DMS 273 treated with DMSO at 0.1 percent for 48 hours (cell line): ENCODE measurements at regions not wholly inside any gene's neighbourhood (a gene's known extent, or its start where the extent isn't known, plus 50 kb on each side); places are given as distances from the start of the nearest gene placed in this dataset.
"Not testable (repeated sequence)": the region's sequence is repeated elsewhere in the genome, so short reads cannot be mapped to it uniquely, and the experiment has no call there.

ENCODE experiments used
- DNase-seq: peaks from one replicate; lab custom pipeline; 2025; lab: John Stamatoyannopoulos, UW

DNA sequence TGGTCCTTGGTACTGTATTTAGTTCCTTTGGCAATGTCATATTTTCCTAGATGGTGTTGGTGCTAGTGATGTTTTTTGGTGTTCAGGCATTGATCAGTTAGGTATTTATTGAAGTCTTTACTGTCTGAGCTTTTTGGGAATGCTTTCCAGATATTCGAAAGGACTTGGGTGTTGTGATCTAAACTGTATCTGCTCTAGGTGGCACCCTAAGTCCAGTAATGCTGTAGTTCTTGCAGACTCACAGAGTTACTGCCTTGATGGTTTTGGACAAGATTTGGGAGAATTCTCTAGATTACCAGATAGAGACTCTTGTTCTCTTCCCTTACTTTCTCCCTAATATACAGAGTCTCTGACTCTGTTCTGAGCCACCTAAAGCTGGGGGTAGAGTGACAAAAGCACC, 513.6 kb upstream of the PITX2 start:
- no peak for DNase-seq

GRCh38 chr4:111136967-111137366, 514.1 kb upstream of the PITX2 start:
- DNase-seq = no peak

DNA sequence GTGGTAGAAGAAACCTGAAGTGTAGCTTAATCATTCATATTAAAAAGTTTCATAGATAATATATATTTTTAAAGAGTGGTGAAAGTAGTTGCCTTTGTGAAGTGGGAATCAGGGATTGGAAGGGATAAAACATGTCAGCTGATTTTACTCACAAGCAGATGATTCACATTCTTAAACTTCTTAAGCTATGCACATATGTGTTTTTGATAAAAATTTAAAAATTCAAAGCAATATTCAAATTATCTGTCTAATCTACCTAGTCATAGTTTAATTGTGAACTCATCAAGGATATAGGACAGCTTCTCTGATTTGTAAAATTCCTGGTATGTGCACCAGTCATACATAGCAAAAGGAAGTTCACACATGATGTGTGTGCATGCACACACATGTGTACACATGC, 520.6 kb upstream of the PITX2 start:
- no peak for DNase-seq

GRCh38 chr4:111154934-111155333, 532.1 kb upstream of the PITX2 start:
- no peak for DNase-seq

DNA sequence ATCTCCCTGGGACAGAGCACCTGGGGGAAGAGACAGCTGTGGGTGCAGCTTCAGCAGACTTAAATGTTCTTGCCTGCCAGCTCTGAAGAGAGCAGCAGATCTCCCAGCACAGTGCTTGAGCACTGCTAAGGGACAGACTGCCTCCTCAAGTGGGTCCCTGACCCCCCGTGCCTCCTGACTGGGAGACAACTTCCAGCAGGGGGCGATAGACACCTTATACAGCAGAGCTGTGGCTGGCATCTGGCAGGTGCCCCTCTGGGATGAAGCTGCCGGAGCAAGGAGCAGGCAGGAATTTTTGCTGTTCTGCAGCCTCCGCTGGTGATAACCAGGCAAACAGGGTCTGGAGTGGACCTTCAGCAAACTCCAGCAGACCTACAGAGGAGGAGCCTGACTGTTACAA, 541.7 kb upstream of the PITX2 start:
- DNase-seq = not testable (repeated sequence)

DNA sequence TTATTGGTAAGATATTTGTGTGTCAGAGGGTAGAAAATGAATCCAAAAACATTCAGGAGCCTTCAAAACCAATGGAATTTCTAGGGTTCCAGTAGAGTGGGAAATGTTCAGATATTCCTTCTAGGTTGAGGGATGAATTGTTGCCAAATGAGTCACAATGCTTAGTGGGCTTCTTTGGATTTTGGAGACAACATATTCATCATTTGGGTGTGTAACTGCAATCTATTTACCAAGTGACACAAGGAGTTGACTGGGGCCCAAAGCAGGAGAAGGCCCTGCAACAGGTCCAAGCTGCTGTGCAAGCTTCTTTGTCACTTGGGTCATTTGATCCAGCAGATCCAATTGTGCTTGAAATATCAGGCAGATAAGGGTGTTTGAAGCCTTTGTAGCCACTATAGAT, 551.5 kb upstream of the PITX2 start:
- DNase-seq = no peak

DNA sequence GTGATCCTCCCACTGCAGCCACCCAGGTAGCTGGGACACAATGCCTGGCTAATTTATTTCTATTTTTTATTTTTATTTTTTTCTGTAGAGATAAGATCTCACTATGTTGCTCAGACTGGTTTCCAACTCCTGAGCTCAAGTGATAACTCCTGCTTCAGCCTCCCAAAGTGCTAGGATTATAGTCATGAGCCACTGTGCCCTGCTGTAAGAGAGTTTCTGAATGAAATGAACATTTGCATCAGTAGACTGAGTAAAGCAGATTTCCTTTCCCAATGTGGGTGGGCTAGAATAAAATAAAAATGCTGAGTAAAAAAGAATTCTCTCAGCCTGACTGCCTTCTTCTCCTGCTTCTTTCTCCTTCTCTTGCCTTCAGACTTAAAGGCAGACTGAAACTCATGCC, 555.4 kb upstream of the PITX2 start:
- DNase-seq = no peak

- DNase-seq = no peak
Observed at GRCh38 chr4:111187108-111187507, 564.2 kb upstream of the PITX2 start.

DNA sequence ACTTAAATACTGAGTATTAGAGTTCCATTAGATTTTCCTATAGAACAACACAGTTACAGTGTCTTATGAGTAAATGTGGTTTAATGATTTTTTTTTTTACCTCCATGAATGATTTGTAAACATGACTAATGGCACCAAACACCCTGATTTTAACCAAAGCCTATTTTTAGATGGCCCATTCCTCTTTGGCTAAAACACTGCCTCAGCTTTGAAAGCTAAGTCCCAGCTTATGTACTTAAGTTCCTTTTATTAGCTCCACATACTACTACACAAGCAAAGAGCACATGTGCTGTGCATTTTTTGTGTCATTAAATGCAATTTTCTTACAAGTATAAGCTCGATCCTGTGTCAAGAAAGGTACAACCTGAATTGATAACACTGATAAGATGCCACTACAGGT, 575.6 kb upstream of the PITX2 start:
- DNase-seq = no peak

DNA sequence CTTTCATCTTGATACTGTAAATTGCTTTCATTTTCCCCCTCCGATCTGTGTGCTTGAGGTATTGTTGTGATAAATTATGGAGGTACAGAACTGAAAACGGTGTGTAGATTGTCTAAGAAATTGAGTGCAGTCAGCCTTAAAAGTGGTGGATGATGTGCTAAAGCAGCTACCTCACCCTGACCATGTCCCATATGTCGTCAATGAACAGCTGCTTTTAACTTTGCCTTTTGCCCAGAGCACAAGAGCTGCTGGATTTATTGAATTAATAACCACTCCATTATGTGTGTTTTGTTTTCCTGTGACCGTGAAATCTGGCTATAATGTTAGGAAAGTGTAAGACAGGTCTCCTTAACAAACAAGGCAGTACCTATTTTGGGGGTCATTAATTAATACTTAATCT, 581.9 kb upstream of the PITX2 start:
- no peak for DNase-seq

DNA sequence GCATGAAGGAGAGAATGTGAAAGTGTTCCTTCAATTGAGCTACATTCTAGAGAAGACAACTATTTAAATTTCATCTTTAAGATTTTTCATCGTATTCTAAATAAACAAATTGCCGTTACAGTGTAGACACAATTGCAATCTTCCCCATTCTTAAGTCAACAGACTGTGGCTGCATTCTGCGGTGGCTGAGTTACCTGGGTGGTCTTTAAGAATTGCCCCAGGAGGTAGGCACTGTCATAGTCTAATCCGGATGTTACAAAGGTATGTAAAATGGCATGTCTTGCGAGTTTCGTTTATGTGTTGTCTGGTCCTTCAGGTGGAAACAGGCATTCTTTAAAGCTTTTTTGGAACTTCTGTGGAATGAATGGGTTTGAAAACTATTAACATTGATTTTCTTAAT, 586.1 kb upstream of the PITX2 start:
- no peak for DNase-seq

GRCh38 chr4:111209706-111210105, 586.8 kb upstream of the PITX2 start:
- no peak for DNase-seq

GRCh38 chr4:111210595-111210994, 587.7 kb upstream of the PITX2 start:
- DNase-seq = no peak

- DNase-seq = no peak
Observed at GRCh38 chr4:111213531-111213930, 590.7 kb upstream of the PITX2 start.

DNA sequence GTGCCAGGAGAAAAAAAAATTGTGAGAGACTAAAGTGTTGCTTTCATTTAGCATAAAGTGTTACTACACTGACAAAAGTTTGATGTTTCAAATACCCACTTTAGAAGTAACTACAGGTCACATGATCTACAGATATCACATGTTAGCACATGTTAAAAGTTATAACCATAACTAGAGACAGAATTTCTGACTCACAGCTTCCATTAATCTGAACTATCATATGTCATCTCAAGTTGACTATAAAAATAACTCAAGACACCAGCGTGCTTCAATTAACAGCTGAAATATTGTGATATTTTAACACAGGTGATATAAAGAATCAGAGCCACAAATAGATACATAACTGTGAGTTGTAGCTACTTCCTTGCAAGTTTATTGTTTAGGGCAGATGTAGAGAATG, 591.5 kb upstream of the PITX2 start:
- no peak for DNase-seq

DNA sequence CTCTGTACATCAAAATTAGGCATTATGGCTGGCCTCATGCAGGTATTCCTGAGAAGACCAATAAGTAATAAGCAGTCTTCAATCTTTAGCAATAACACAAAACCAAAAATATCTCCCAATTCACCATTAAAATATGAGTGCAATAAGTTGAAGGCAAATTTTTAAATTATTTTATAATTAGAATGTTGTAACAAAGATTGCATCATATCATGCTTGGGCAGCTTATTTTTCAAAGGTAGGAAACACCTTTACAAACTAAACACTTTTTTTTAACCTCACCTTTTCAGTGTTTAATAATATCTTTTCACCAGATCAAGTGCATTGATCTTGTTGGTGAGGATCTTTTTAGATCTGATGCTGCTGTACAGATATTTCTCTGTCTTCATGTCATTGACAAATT, 592.9 kb upstream of the PITX2 start:
- DNase-seq = no peak

DNA sequence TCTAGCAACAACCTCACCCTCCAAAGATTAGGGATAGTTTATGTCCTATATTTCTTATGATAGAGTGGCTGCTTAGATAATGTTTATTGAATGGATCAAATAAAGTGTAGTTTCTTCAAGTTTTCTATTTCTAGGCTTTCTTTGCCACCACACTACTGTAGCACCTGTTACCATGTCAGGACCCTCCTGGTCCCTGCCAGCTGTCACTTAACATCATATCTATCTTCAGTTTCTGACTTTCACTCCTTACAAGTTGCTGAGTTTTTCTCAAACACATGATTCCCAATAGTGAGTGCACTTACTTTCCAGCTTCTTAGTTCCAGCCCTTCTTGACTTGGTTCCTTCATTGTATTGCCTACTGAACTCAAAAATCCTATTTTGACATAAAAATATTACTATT, 593.9 kb upstream of the PITX2 start:
- DNase-seq = no peak

DNA sequence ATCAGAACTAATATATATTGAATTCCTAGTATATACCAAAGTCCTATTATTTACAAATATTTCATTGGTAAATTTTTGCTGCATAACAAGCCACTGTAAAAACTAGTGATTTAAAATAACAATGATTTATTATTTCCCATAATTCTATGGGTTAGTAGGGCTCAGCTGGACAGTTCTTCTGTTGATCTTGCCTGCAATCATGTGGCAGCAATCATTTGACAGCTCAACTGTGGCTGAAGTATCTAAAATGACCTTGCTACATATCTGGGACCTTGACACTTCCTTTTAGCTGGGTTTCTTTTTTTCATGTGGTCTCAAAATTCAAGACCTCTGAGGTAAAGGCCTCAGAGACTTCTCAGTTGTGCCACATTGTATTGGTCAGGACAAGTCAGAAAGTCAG, 598.5 kb upstream of the PITX2 start:
- DNase-seq = no peak

DNA sequence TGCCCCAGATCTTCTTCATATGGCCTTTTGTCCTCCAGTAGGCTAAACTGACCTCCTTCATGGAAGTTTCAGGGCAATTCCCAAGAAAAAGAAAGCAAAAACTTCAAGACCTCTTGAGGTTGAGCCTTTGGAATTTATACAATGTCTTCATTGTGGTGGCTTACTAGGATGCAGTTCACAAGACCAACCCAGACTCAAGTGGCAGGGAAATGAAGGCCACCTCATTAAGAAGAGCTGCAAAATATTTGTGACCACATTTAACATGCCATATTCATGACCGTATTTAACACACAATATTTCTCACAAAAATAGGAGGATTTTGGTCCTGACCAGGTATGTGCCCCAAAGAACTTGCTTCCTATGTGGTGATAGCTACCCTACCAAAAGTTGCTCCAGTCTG, 605.5 kb upstream of the PITX2 start:
- DNase-seq = no peak

GRCh38 chr4:111228874-111229273, 606.0 kb upstream of the PITX2 start:
- DNase-seq = no peak

DNA sequence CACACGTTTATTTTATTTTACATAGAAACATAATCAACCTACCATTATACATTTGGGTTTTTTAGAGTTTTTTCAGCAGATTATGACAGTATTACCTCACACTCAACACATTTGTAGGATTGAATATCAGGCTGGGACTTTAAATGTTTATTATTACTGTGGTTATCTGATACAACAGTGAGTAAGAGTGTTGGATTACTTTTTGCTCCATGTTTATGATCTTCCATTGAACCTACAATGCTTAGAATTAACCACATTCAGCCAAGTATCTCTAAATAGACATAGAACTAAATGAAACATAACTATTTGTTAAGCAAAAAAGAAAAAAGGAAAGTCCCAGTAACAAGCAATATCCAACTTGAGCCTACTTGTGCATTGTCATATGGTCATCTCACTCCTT, 607.4 kb upstream of the PITX2 start:
- no peak for DNase-seq

GRCh38 chr4:111231281-111231680, 608.4 kb upstream of the PITX2 start:
- DNase-seq = no peak

GRCh38 chr4:111234939-111235338, 612.1 kb upstream of the PITX2 start:
- DNase-seq = no peak

- no peak for DNase-seq
Observed at GRCh38 chr4:111263836-111264235, 641.0 kb upstream of the PITX2 start.

- DNase-seq = no peak
Observed at GRCh38 chr4:111266937-111267336, 644.1 kb upstream of the PITX2 start.
